Loucy (cell line): ENCODE measurements at regions not wholly inside any gene's neighbourhood (a gene's known extent, or its start where the extent isn't known, plus 50 kb on each side); places are given as distances from the start of the nearest gene placed in this dataset.

Experiments
- CTCF ChIP-seq: fragments of 200-600 bp; sonication (generic); conservative IDR thresholded peaks from 2 replicates; pipeline ENCODE4 v1.5.1; 2014; ENCODE audit warnings: mild to moderate bottlenecking, antibody characterized with exemption, low read length
- EZH2phosphoT487 ChIP-seq: fragments of 200-600 bp; IDR thresholded peaks from 2 replicates; pipeline ENCODE4 v1.6.1; 2018; ENCODE audit warnings: antibody characterized with exemption, mild to moderate bottlenecking, moderate library complexity, borderline replicate concordance

DNA sequence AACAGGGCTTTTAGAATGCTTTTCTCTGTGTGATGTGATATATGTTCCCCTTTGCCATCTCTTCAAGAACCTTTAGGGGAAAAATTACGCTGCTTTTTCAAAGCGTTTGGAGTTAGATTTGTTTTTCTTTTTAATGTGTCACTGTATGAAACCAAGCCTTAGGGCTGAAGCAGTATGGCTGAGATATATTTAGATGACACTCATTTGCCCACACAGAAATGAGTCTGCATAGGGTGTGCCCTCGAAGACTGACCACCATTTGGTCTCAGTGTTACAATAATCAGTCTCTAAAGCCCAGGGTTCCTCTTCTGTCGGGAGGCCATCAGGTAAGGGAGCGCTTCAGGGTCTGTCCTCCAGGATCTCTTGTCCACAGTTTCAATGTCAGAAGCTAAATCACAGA, 213.0 kb upstream of the NCAM1 start:
- TF ChIP-seq CTCF: no peak
- no peak for TF ChIP-seq EZH2phosphoT487
